ENCODE measurements at regions not wholly inside any gene's neighbourhood (a gene's known extent, or its start where the extent isn't known, plus 50 kb on each side); places are given as distances from the start of the nearest gene placed in this dataset.

DNA sequence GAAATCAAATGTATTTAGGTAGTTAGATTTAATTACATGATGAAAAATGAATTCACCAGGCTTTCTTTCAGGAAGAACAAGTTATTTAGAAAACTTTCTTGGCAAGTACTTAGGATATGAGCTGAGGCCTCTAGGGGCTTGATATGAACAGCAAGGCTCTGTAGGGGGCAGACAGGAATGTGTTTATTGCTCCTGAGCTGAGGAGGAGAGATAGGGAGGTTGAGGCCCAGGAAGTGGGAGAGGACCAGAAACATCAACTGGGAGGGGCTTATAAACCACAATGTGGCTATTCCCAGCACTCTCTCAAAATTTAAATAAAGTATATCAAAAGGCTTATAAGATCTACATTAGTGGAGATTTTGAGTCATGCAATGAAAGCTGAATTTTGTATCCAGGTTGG is 154.0 kb upstream of the MAF start:
- no peak for TF ChIP-seq POLR2A (IDR thresholded peaks at IDR 0.05)
- TF ChIP-seq, protein P1, sequence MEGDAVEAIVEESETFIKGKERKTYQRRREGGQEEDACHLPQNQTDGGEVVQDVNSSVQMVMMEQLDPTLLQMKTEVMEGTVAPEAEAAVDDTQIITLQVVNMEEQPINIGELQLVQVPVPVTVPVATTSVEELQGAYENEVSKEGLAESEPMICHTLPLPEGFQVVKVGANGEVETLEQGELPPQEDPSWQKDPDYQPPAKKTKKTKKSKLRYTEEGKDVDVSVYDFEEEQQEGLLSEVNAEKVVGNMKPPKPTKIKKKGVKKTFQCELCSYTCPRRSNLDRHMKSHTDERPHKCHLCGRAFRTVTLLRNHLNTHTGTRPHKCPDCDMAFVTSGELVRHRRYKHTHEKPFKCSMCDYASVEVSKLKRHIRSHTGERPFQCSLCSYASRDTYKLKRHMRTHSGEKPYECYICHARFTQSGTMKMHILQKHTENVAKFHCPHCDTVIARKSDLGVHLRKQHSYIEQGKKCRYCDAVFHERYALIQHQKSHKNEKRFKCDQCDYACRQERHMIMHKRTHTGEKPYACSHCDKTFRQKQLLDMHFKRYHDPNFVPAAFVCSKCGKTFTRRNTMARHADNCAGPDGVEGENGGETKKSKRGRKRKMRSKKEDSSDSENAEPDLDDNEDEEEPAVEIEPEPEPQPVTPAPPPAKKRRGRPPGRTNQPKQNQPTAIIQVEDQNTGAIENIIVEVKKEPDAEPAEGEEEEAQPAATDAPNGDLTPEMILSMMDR (IDR thresholded peaks at IDR 0.05) = no peak
